Endodermal cell (in vitro differentiated cells): ENCODE measurements at regions not wholly inside any gene's neighbourhood (a gene's known extent, or its start where the extent isn't known, plus 50 kb on each side); places are given as distances from the start of the nearest gene placed in this dataset.
A peak's percentile ranks its signal among the peaks of the same experiment; 100 is the strongest.

Experiments used
- DNase-seq: peaks from one replicate; pipeline ENCODE4 v3.0.0-alpha.2; 2017
- H3K27ac ChIP-seq: 2 replicates; pipeline ENCODE4 v1.5.1; 2013; ENCODE audit warnings: mild to moderate bottlenecking, low read depth, low read length, moderate library complexity
- H3K27me3 ChIP-seq: 2 replicates; pipeline ENCODE4 v1.6.1; 2013; ENCODE audit warnings: mild to moderate bottlenecking, low read length, moderate library complexity; ENCODE audit not compliant: insufficient read depth, control insufficient read depth, poor library complexity, severe bottlenecking
- H3K36me3 ChIP-seq: 2 replicates; pipeline ENCODE4 v1.7.0; 2013; ENCODE audit warnings: mild to moderate bottlenecking, low read length, moderate library complexity; ENCODE audit not compliant: control insufficient read depth, insufficient read depth
- H3K4me1 ChIP-seq: one replicate; pipeline ENCODE4 v1.7.0; 2013; ENCODE audit warnings: low read length; ENCODE audit not compliant: control insufficient read depth, insufficient read depth
- H3K4me3 ChIP-seq: 2 replicates; pipeline ENCODE4 v1.5.1; 2013; ENCODE audit warnings: mild to moderate bottlenecking, low read length, moderate library complexity
- H3K9ac ChIP-seq: 2 replicates; pipeline ENCODE4 v1.6.1; 2013; ENCODE audit warnings: mild to moderate bottlenecking, low read length, moderate library complexity; ENCODE audit not compliant: poor library complexity, severe bottlenecking; ENCODE audit errors: extremely low read depth
- H3K9me3 ChIP-seq: 2 replicates; pipeline ENCODE4 v1.6.1; 2013; ENCODE audit warnings: mild to moderate bottlenecking, low read length, moderate library complexity; ENCODE audit not compliant: control insufficient read depth
- H3K27ac Mint-ChIP-seq: 2 replicates; pipeline ENCODE4 v1.8.0; 2020; ENCODE audit warnings: mixed read lengths
- H3K27me3 Mint-ChIP-seq: 2 replicates; pipeline ENCODE4 v1.8.0; 2021; ENCODE audit warnings: mild to moderate bottlenecking, mixed read lengths; ENCODE audit not compliant: insufficient read depth
- H3K36me3 Mint-ChIP-seq: 2 replicates; pipeline ENCODE4 v1.8.0; 2020; ENCODE audit warnings: low read depth, mixed read lengths
- H3K4me1 Mint-ChIP-seq: 2 replicates; pipeline ENCODE4 v1.8.0; 2020; ENCODE audit warnings: mixed read lengths
- H3K4me3 Mint-ChIP-seq: 2 replicates; pipeline ENCODE4 v1.8.0; 2020; ENCODE audit warnings: mild to moderate bottlenecking, moderate library complexity, mixed read lengths
- H3K9me3 Mint-ChIP-seq: 2 replicates; pipeline ENCODE4 v1.8.0; 2020; ENCODE audit warnings: mild to moderate bottlenecking, mixed read lengths
- WGBS, 2 experiments: methylation state at CpG; one replicate each; pipeline versions ENCODE4 v1.1.5 to v1.1.7; 2013; ENCODE audit warnings: missing lambda C conversion rate in 2 of 2, mixed read lengths in 1 of 2; ENCODE audit not compliant: insufficient coverage in 1 of 2, insufficient read length in 1 of 2; 5-methylcytosine and 5-hydroxymethylcytosine counted together
- TF ChIP-seq, protein P1 (sequence below): fragments of 200-600 bp; sonication (generic); conservative IDR thresholded peaks from 2 replicates; pipeline ENCODE4 v1.5.0; 2021; ENCODE audit warnings: antibody characterized with exemption, mild to moderate bottlenecking

GRCh38 chr1:229726061-229726460, 100.0 kb downstream of the URB2 start:
- WGBS, 2 experiments = 71% methylated on average over 3 of the region's 3 CpGs; no CpG with 5 or more reads in 1 of the 2 experiments

DNA sequence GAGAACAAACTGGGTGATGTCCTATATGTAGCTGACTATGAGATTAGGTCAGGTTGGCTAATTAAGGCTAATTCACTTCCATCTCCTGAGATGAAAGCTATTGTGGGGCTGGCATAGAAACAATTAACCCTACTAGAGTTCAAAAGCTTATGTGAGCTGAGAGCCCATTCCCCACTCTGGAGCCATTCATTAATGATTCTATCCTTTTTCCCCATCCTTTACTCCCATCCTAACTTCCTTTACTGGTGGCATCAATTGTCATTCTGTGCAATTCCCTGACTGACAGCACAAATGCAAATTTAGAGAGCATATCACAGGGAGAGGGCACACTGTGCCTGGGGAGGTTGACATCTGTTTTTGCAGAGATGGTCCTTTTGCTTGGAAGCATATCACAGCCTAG, 103.9 kb downstream of the URB2 start:
- Mint-ChIP-seq H3K9me3 (peaks cover 3% of the 10 kb centered on the region), H3K27me3 (no peaks in the 10 kb centered on the region), H3K4me3 (no peak overlapping the region), H3K27ac (no peak overlapping the region), H3K4me1 (peaks cover 14% of the 10 kb centered on the region), H3K36me3 (no peaks in the 10 kb centered on the region)
- Histone ChIP-seq H3K36me3 (no peaks in the 10 kb centered on the region), H3K27me3 (no peaks in the 10 kb centered on the region), H3K4me3 (no peak overlapping the region), H3K27ac (no peak overlapping the region), H3K4me1 (no peaks in the 10 kb centered on the region), H3K9me3 (no peaks in the 10 kb centered on the region), H3K9ac (no peak overlapping the region)
- TF ChIP-seq, protein P1, sequence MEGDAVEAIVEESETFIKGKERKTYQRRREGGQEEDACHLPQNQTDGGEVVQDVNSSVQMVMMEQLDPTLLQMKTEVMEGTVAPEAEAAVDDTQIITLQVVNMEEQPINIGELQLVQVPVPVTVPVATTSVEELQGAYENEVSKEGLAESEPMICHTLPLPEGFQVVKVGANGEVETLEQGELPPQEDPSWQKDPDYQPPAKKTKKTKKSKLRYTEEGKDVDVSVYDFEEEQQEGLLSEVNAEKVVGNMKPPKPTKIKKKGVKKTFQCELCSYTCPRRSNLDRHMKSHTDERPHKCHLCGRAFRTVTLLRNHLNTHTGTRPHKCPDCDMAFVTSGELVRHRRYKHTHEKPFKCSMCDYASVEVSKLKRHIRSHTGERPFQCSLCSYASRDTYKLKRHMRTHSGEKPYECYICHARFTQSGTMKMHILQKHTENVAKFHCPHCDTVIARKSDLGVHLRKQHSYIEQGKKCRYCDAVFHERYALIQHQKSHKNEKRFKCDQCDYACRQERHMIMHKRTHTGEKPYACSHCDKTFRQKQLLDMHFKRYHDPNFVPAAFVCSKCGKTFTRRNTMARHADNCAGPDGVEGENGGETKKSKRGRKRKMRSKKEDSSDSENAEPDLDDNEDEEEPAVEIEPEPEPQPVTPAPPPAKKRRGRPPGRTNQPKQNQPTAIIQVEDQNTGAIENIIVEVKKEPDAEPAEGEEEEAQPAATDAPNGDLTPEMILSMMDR = no peak
- DNase-seq = no peak

More at GRCh38 chr1:229726061-229726460, 100.0 kb downstream of the URB2 start:
- no peak overlapping the region for H3K4me3 ChIP-seq
- Mint-ChIP-seq H3K27ac (no peak overlapping the region), H3K27me3 (no peaks in the 10 kb centered on the region), H3K4me1 (peaks cover 14% of the 10 kb centered on the region), H3K9me3 (peaks cover 15% of the 10 kb centered on the region), H3K4me3 (no peak overlapping the region), H3K36me3 (peaks cover 2% of the 10 kb centered on the region)
- H3K4me1 ChIP-seq = no peaks in the 10 kb centered on the region
- H3K27me3 ChIP-seq = no peaks in the 10 kb centered on the region
- H3K9ac ChIP-seq = no peak overlapping the region
- no peak overlapping the region for H3K27ac ChIP-seq
- H3K36me3 ChIP-seq = no peaks in the 10 kb centered on the region
- no peak for DNase-seq
- TF ChIP-seq, protein P1 = no peak
- no peaks in the 10 kb centered on the region for H3K9me3 ChIP-seq

- Histone ChIP-seq H3K9ac (no peak overlapping the region), H3K4me3 (no peak overlapping the region), H3K4me1 (no peaks in the 10 kb centered on the region), H3K36me3 (no peaks in the 10 kb centered on the region), H3K9me3 (no peaks in the 10 kb centered on the region), H3K27ac (no peak overlapping the region), H3K27me3 (no peaks in the 10 kb centered on the region)
- TF ChIP-seq, protein P1 = peak; percentile 38
- H3K4me1 Mint-ChIP-seq = peaks cover 14% of the 10 kb centered on the region
- no peaks in the 10 kb centered on the region for H3K36me3 Mint-ChIP-seq
- no peak for DNase-seq
- no peak overlapping the region for H3K4me3 Mint-ChIP-seq
- H3K27ac Mint-ChIP-seq = no peak overlapping the region
- peaks cover 6% of the 10 kb centered on the region for H3K9me3 Mint-ChIP-seq
- WGBS, 2 experiments = 62 to 74% methylated on average over 1 of the region's 1 CpG
- H3K27me3 Mint-ChIP-seq = no peaks in the 10 kb centered on the region
Observed at GRCh38 chr1:229730573-229730972, 104.5 kb downstream of the URB2 start.
